Left colon (tissue), 2 donors: ENCODE measurements at regions not wholly inside any gene's neighbourhood (a gene's known extent, or its start where the extent isn't known, plus 50 kb on each side); places are given as distances from the start of the nearest gene placed in this dataset.
"Not testable (repeated sequence)": the region's sequence is repeated elsewhere in the genome, so short reads cannot be mapped to it uniquely, and the experiment has no call there.

ENCODE experiments used
- ATAC-seq: fragments of 200-7000 bp; cut with Tn5 transposase; one replicate; pipeline ENCODE4 v1.9.1; 2020; ENCODE audit warnings: mild to moderate bottlenecking, moderate library complexity
- DNase-seq, 2 donors: peaks; one replicate each; pipeline ENCODE4 v3.0.0-alpha.2; 2020
- intact Hi-C, 2 donors: fragments of 100-400 bp; cut with DNase I in 1 of 2; cut with micrococcal nuclease in 1 of 2; formaldehyde crosslinking; loops; one replicate each; pipeline versions ENCODE4 v1.11.2 to v1.14.0; 2022; cut with DNase I, micrococcal nuclease
- donor health status: DM: no; HTN: no; CAD: no.
- donor health status: DM: yes; HTN: yes; CAD: no.

DNA sequence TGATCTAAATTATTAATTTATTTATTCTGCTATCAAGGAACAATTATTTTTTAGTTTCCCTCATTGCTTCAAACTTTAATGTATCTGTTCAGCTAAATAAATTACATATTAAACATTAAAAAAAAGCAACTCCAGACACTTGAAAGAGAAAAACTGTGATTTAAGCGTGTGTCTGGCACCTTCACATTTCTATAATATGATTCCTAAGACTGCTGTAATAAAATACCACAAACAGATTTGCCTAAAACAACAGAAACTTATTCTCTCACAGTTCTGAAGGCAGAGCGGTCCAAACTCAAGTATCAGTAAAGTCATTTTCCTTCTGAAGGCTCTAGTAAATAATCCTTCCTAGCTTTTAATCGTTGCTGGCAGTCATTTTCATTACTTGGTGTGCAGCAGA is 580.4 kb upstream of the KCND2 start:
- intact Hi-C loops = no loop called here
- no peak for ATAC-seq
- DNase-seq = no peak

DNA sequence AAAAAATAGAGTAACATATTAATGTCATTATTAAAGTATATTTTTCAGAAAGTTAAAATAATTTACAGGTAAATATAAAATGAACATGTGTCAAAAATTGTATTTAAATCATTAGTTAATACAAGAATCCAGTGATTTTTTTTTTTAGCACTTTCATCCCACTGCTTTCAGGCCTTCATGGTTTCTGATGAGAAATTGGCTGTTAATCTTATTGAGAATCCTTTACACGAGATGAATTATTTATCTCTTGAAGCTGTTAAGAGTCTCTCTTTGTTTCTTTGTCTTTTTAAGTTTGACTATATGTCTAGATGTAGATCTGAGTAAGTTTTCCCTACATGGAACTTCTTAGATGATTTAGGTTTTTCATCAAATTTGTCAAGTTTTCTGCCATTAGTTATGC is 578.5 kb upstream of the KCND2 start:
- DNase-seq (no peak), ATAC-seq (no peak)
- intact Hi-C loops = no loop called here

- intact Hi-C loops = no loop called here
- no peak for DNase-seq
- ATAC-seq = no peak
Measured at GRCh38 chr7:119696336-119696735, 576.6 kb upstream of the KCND2 start.

DNA sequence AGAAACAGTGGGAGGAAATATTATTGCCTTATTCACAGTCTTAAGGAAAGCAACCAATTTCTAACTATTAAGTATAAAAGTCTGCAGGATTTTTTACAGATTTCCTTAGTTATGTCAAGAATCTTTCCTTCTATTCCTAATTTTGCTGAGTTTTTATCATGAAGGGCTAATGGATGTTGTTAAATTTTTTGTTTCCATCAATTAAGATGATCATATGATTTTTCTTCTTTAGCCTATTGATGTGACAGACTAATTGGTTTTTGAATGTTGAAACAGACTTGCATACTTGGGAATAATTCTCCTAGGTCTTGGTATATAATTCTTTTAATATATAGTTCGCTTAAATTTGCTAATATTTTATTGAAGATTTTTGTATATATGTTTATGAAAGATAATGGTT is 569.1 kb upstream of the KCND2 start:
- DNase-seq = no peak
- intact Hi-C loops = no loop called here
- ATAC-seq = no peak

DNA sequence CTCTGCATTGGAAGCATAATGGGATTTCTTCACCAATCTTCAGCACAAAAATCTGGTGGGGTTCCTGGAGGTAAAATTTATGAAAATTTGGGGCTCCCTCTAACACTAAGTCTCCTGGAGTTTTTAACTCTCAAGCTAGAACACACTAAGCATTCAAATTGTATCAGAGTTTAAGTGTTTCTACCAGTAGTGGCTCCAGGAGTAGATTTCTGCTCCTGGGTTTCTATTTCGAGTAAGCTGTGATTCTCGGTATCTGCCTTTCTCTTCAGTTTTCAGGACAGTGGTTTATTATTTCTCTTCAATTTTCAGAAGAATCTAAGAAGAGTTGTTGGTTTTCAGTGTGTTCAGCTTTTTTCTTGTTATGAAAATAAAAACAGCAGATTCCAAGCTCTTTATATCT is 566.4 kb upstream of the KCND2 start:
- no peak for ATAC-seq
- intact Hi-C loops = no loop called here
- DNase-seq = no peak

- DNase-seq (no peak), ATAC-seq (no peak)
- intact Hi-C loops = no loop called here
Measured at GRCh38 chr7:119708891-119709290, 564.1 kb upstream of the KCND2 start.

- no peak for DNase-seq
- ATAC-seq = no peak
- intact Hi-C loops = no loop called here
Measured at GRCh38 chr7:119711104-119711503, 561.9 kb upstream of the KCND2 start.

GRCh38 chr7:119712886-119713462 is 560.0 kb upstream of the KCND2 start:
- no peak for DNase-seq
- no peak for ATAC-seq
- intact Hi-C loops = no loop called here

GRCh38 chr7:119713606-119714005 is 559.4 kb upstream of the KCND2 start:
- ATAC-seq (no peak), DNase-seq (no peak)
- intact Hi-C loops = no loop called here

DNA sequence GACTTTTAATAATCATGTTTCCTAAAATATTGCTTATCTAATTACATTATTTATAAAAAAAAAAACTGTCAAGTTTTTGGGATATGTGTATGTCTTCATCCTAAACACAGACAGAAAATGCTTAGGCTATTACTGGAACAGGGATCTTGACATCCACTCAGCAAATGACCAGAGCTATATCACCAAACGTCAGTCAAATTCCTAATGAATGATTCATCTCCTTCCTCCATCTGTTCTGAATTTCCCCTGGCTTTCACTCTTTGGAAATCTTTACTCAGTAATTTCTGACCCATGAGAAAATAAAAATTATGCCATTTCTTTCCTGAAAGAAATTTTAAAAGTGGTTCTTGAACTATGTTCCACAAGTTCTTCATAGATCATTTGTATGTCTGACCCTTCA is 552.4 kb upstream of the KCND2 start:
- DNase-seq (no peak), ATAC-seq (no peak)

DNA sequence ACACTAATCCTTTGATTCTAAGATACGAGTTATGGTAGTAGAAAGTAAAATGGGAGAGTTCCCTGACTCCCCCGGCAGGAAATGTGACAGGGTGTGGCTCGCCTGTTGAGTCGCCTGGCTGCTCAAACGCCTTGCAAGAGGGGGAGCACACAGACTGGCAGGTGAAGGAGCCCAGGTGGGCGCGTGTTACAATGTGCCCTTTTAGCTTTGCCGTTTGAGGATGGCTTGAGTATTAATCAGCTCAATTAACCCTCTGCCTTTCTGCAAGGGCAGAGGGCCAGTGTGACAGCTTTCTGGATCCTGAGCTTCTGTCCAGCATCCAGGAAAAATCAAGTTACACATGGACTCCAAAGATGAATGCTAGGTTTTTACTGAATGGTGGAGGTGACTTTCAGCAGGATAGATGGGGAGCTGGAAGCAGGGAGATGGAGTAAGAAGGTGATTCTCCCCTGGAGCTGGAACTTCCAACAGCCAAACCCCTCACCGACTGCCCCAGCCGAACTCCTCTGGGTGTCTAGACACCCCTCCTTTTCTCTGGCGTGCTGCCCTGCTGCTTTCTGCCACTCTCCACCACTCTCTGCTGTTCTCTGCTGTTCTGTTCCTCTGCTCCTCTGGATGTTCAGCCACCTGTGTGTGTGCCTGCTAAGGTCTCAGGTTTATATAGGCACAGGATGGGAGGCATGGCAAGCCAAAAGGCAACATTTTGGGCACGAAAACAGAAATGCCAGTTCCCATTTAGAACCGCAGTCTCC is 548.8 kb upstream of the KCND2 start:
- no peak for DNase-seq
- intact Hi-C loops = no loop called here
- ATAC-seq = no peak

More for the DNA sequence above, 552.4 kb upstream of the KCND2 start:
- intact Hi-C loops = no loop called here

DNA sequence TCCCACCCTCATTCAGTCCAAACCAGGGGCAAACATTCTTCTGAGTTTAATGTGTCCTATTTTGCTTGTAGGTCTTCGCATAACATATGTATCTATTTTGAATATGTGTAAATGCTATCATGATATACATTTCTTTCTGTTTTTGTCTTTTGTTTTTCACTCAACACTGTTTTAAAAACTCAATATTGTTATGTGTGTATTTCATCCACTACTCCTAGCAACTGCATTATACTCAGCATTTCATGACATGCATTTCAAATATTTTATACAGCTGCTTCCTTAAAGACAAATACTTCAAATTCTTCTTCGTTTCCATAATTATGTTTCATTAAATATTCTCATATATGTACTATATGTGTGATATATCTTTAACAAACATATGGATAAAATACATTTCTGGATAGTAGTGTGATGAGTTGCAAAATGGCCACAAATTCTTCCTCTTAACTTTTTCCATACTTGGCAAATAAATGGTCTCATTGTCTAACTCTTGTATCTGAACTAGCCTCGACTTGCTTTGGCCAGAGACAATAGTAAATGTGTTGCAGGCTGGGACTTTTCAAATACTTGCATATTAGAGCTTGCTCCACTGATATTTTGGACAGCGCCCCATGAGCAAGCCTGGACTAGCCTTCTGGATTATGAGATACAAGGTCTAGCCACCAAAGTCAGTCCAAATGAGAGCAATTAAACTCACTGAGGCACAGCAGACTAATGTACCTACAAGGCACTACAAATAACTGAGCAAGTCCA is 539.7 kb upstream of the KCND2 start:
- ATAC-seq = no peak
- intact Hi-C loops = no loop called here
- no peak for DNase-seq

GRCh38 chr7:119737390-119737789 is 535.6 kb upstream of the KCND2 start:
- no peak for ATAC-seq
- DNase-seq = no peak
- intact Hi-C loops = no loop called here

DNA sequence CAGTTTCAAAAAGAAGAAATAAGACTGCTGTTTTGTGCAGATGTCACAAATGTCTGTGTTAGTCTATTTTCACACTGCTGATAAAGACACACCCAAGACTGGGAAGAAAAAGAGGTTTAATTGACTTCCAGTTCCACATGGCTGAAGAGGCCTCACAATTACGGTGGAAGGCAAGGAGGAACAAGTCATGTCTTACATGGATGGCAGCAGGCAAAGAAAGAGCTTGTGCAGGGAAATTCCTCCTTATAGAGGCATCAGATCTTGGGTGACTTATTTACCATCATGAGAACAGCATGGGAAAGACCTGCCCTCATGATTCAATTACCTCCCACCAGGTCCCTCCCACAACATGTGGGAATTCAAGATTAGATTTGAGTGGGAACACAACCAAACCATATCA is 527.7 kb upstream of the KCND2 start:
- intact Hi-C loops, DNase-seq, ATAC-seq: not testable (repeated sequence)

- DNase-seq = no peak
- ATAC-seq = no peak
- intact Hi-C loops = no loop called here
Measured at GRCh38 chr7:119748251-119748860, 524.6 kb upstream of the KCND2 start.

- intact Hi-C loops = no loop called here
- no peak for DNase-seq
- ATAC-seq = no peak
Measured at GRCh38 chr7:119748991-119749390, 524.0 kb upstream of the KCND2 start.

DNA sequence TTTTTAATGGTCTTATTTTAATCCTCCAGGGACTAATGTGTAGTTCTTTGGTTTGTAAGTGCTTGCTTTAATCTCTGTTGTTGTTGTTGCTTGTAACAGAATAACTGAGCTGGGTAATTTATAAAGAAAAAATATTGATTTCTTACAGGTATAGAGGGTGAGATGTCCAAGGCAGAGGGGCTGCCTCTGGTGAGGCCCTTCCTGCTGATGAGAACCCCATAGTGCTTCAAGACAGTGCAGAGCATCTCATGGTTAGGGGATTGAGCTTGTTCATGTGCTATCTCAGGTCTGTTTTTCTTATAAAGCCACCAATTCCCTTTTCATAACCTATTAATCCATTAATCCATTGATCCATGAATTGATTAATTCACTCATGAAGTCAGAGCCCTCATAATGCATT is 516.3 kb upstream of the KCND2 start:
- intact Hi-C loops = no loop called here
- DNase-seq = no peak
- ATAC-seq = no peak

- intact Hi-C loops = no loop called here
- ATAC-seq = no peak
- no peak for DNase-seq
Measured at GRCh38 chr7:119758254-119758653, 514.7 kb upstream of the KCND2 start.

- DNase-seq = no peak
- ATAC-seq = no peak
- intact Hi-C loops = no loop called here
Measured at GRCh38 chr7:119761776-119762175, 511.2 kb upstream of the KCND2 start.

DNA sequence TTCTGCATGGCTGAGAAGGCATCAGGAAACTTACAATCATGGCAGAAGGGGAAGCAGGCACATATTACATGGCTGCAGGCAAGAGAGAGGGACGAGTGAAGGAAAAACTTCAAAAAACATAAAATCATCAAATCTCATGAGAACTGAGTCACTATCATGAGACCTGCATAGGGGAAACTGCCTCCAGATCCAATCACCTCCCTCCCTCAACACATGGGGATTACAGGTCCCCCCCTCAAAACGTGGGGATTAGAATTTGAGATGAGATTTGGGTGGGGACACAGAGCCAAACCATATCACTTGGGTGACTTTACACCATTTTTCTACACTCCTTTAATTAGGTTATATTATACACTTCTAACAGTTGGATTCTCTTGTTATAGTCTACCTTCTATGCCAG is 490.7 kb upstream of the KCND2 start:
- intact Hi-C loops = no loop called here
- ATAC-seq = no peak
- DNase-seq = no peak
